ENCODE measurements at regions not wholly inside any gene's neighbourhood (a gene's known extent, or its start where the extent isn't known, plus 50 kb on each side); places are given as distances from the start of the nearest gene placed in this dataset.
A peak's percentile ranks its signal among the peaks of the same experiment; 100 is the strongest.

- H3K4me1 Mint-ChIP-seq (ENCODE audit: low read depth), result no peaks in the 10 kb centered on the region
- TF ChIP-seq CTCF (IDR thresholded peaks at IDR 0.05), result no peak
- DNase-seq, result no peak
- H3K4me3 Mint-ChIP-seq, result no peak overlapping the region
- no peaks in the 10 kb centered on the region; the same call in 1 of the 2 replicates for H3K9me3 Mint-ChIP-seq
- no peaks in the 10 kb centered on the region for H3K36me3 Mint-ChIP-seq (ENCODE audit: low read depth)
- H3K27ac Mint-ChIP-seq, result no peak overlapping the region
- no peaks in the 10 kb centered on the region; the same call in 1 of the 2 replicates for H3K27me3 Mint-ChIP-seq (ENCODE audit: insufficient read depth)
Measured at GRCh38 chr13:104872153-104872552, 1663.3 kb downstream of the EFNB2 start.

GRCh38 chr13:104871456-104871855 lies 1664.0 kb downstream of the EFNB2 start:
- no peaks in the 10 kb centered on the region; the same call in 1 of the 2 replicates for H3K9me3 Mint-ChIP-seq
- no peak for DNase-seq
- no peak overlapping the region for H3K27ac Mint-ChIP-seq
- TF ChIP-seq CTCF (IDR thresholded peaks at IDR 0.05), result no peak
- no peaks in the 10 kb centered on the region for H3K36me3 Mint-ChIP-seq (ENCODE audit: low read depth)
- H3K4me1 Mint-ChIP-seq (ENCODE audit: low read depth), result no peaks in the 10 kb centered on the region
- peaks cover under 1% of the 10 kb centered on the region; the same call in 1 of the 2 replicates for H3K27me3 Mint-ChIP-seq (ENCODE audit: insufficient read depth)
- no peak overlapping the region for H3K4me3 Mint-ChIP-seq

GRCh38 chr13:104869501-104869900 lies 1666.0 kb downstream of the EFNB2 start:
- no peaks in the 10 kb centered on the region; the same call in 1 of the 2 replicates for H3K9me3 Mint-ChIP-seq
- no peak for DNase-seq
- TF ChIP-seq CTCF (IDR thresholded peaks at IDR 0.05), result no peak
- no peaks in the 10 kb centered on the region for H3K36me3 Mint-ChIP-seq (ENCODE audit: low read depth)
- H3K27ac Mint-ChIP-seq, result no peak overlapping the region
- peaks cover 2% of the 10 kb centered on the region; the same call in 1 of the 2 replicates for H3K27me3 Mint-ChIP-seq (ENCODE audit: insufficient read depth)
- no peak overlapping the region for H3K4me3 Mint-ChIP-seq
- H3K4me1 Mint-ChIP-seq (ENCODE audit: low read depth), result no peaks in the 10 kb centered on the region

- H3K4me3 Mint-ChIP-seq, result peak overlapping the region; percentile 55; the same call in 1 of the 2 replicates
- H3K36me3 Mint-ChIP-seq (ENCODE audit: low read depth), result no peaks in the 10 kb centered on the region
- H3K27me3 Mint-ChIP-seq (ENCODE audit: insufficient read depth), result peaks cover 2% of the 10 kb centered on the region; the same call in 1 of the 2 replicates
- no peak overlapping the region for H3K27ac Mint-ChIP-seq
- no peak for DNase-seq
- no peaks in the 10 kb centered on the region for H3K4me1 Mint-ChIP-seq (ENCODE audit: low read depth)
- TF ChIP-seq CTCF (IDR thresholded peaks at IDR 0.05), result no peak
- no peaks in the 10 kb centered on the region; the same call in 1 of the 2 replicates for H3K9me3 Mint-ChIP-seq
Measured at GRCh38 chr13:104868806-104869205, 1666.7 kb downstream of the EFNB2 start.

GRCh38 chr13:104855581-104855980 lies 1679.9 kb downstream of the EFNB2 start:
- Mint-ChIP-seq H3K4me1 (ENCODE audit: low read depth) (no peaks in the 10 kb centered on the region; the same call in 1 of the 2 replicates), H3K4me3 (no peak overlapping the region), H3K27me3 (ENCODE audit: insufficient read depth) (no peaks in the 10 kb centered on the region), H3K27ac (no peak overlapping the region), H3K36me3 (ENCODE audit: low read depth) (no peaks in the 10 kb centered on the region), H3K9me3 (peaks cover 6% of the 10 kb centered on the region; the same call in 1 of the 2 replicates)
- TF ChIP-seq CTCF (IDR thresholded peaks at IDR 0.05), result no peak
- no peak for DNase-seq

- TF ChIP-seq CTCF (IDR thresholded peaks at IDR 0.05), result no peak
- no peaks in the 10 kb centered on the region; the same call in 1 of the 2 replicates for H3K4me1 Mint-ChIP-seq (ENCODE audit: low read depth)
- no peak for DNase-seq
- no peak overlapping the region for H3K4me3 Mint-ChIP-seq
- no peaks in the 10 kb centered on the region; the same call in 1 of the 2 replicates for H3K9me3 Mint-ChIP-seq
- H3K27me3 Mint-ChIP-seq (ENCODE audit: insufficient read depth), result no peaks in the 10 kb centered on the region
- H3K27ac Mint-ChIP-seq, result no peak overlapping the region
- H3K36me3 Mint-ChIP-seq (ENCODE audit: low read depth), result no peaks in the 10 kb centered on the region
Measured at GRCh38 chr13:104854698-104855097, 1680.8 kb downstream of the EFNB2 start.
